OCI-LY7 (cell line): ENCODE measurements at regions not wholly inside any gene's neighbourhood (a gene's known extent, or its start where the extent isn't known, plus 50 kb on each side); places are given as distances from the start of the nearest gene placed in this dataset.

ENCODE experiments used
- BruUV-seq: library from RNA; stranded (reverse); fragments of 400-500 nt; replicated peaks from 2 replicates; lab custom pipeline; 2021; lab: Mats Ljungman, UMichigan
- CTCF ChIA-PET: fragments of 300-600 bp; sonication (Branson Sonifier 250); formaldehyde crosslinking; loops from one replicate; lab custom pipeline; 2022; ENCODE audit warnings: antibody characterized with exemption; ENCODE audit not compliant: unreplicated experiment; lab: Charles Lee
- POLR2A ChIA-PET: fragments of 300-600 bp; sonication (Branson Sonifier 250); formaldehyde crosslinking; loops from one replicate; lab custom pipeline; 2022; ENCODE audit warnings: antibody characterized with exemption; lab: Charles Lee
- DNase-seq: peaks from one replicate; pipeline ENCODE4 v3.0.0-alpha.2; 2015; ENCODE audit warnings: low spot score
- H2AFZ ChIP-seq: fragments of 200-600 bp; sonication (generic), shearing (Covaris generic); 2 replicates; pipeline ENCODE4 v1.6.1; 2014; ENCODE audit warnings: mild to moderate bottlenecking, antibody characterized with exemption, low read length, moderate library complexity
- H3K27ac ChIP-seq: fragments of 200-600 bp; sonication (generic); 2 replicates; pipeline ENCODE4 v1.5.1; 2014; ENCODE audit warnings: mixed run types, low read depth, mild to moderate bottlenecking, moderate library complexity, low read length, inconsistent platforms; ENCODE audit not compliant: poor library complexity, severe bottlenecking
- H3K36me3 ChIP-seq: fragments of 200-600 bp; sonication (generic); 2 replicates; pipeline ENCODE4 v1.6.1; 2014; ENCODE audit warnings: mild to moderate bottlenecking, antibody characterized with exemption, low read length, moderate library complexity, mixed read lengths; ENCODE audit not compliant: insufficient read depth
- H3K4me1 ChIP-seq: fragments of 200-600 bp; sonication (generic); 2 replicates; pipeline ENCODE4 v1.5.1; 2014; ENCODE audit warnings: mild to moderate bottlenecking, low read length; ENCODE audit not compliant: insufficient read depth, poor library complexity, severe bottlenecking
- H3K4me2 ChIP-seq: fragments of 200-600 bp; sonication (generic); 2 replicates; pipeline ENCODE4 v1.6.1; 2014; ENCODE audit warnings: mild to moderate bottlenecking, low read length
- H3K4me3 ChIP-seq: fragments of 200-600 bp; sonication (generic); 2 replicates; pipeline ENCODE4 v1.5.1; 2014; ENCODE audit warnings: mild to moderate bottlenecking, low read depth, low read length; ENCODE audit not compliant: poor library complexity, severe bottlenecking
- H3K79me2 ChIP-seq: fragments of 200-600 bp; sonication (generic); 2 replicates; pipeline ENCODE4 v1.6.1; 2016; ENCODE audit warnings: low read depth, mild to moderate bottlenecking, low read length, moderate library complexity, mixed read lengths; ENCODE audit not compliant: insufficient read depth
- H3K9me2 ChIP-seq: fragments of 200-600 bp; sonication (generic); 2 replicates; pipeline ENCODE4 v1.6.1; 2016; ENCODE audit warnings: mild to moderate bottlenecking, low read length, mixed read lengths; ENCODE audit not compliant: insufficient read depth
- H3K9me3 ChIP-seq: fragments of 200-600 bp; sonication (generic); 2 replicates; pipeline ENCODE4 v1.6.1; 2014; ENCODE audit warnings: mild to moderate bottlenecking, mixed run types, low read length, mixed read lengths
- H4K20me1 ChIP-seq: fragments of 200-600 bp; sonication (generic); 2 replicates; pipeline ENCODE4 v1.6.1; 2014; ENCODE audit warnings: mild to moderate bottlenecking, antibody characterized with exemption, low read length, moderate library complexity, mixed read lengths; ENCODE audit not compliant: insufficient read depth
- CTCF ChIP-seq: fragments of 200-600 bp; sonication (generic); conservative IDR thresholded peaks from 2 replicates; pipeline ENCODE4 v1.5.1; 2014; ENCODE audit warnings: mild to moderate bottlenecking, antibody characterized with exemption, low read length, moderate library complexity, mixed read lengths
- EZH2phosphoT487 ChIP-seq: fragments of 200-600 bp; sonication (generic); IDR thresholded peaks from 2 replicates; pipeline ENCODE4 v1.6.1; 2018; ENCODE audit warnings: low read depth, borderline replicate concordance, mild to moderate bottlenecking, mixed run types, antibody characterized with exemption, low read length, moderate library complexity, mixed read lengths
- intact Hi-C: fragments of 100-400 bp; cut with micrococcal nuclease; formaldehyde crosslinking; loops from one replicate; pipeline ENCODE4 v1.10.0; 2022; ENCODE audit not compliant: unreplicated experiment

GRCh38 chr13:68584776-68585175, 1354.6 kb upstream of the PCDH9 start:
- no peak overlapping the region for H2AFZ ChIP-seq
- no peaks in the 10 kb centered on the region for H3K36me3 ChIP-seq
- no peak for DNase-seq
- H3K4me3 ChIP-seq = no peak overlapping the region
- no peaks in the 10 kb centered on the region for H4K20me1 ChIP-seq
- CTCF ChIA-PET = no interaction called here
- H3K79me2 ChIP-seq = no peaks in the 10 kb centered on the region
- no TSS peak for BruUV-seq
- TF ChIP-seq EZH2phosphoT487 (no peak), CTCF (no peak)
- no peaks in the 10 kb centered on the region; the same call in 1 of the 2 replicates for H3K9me2 ChIP-seq
- H3K27ac ChIP-seq = no peak overlapping the region
- no peak overlapping the region for H3K4me2 ChIP-seq
- H3K9me3 ChIP-seq = no peaks in the 10 kb centered on the region
- no peaks in the 10 kb centered on the region for H3K4me1 ChIP-seq
- intact Hi-C loops = no loop called here
- POLR2A ChIA-PET = no interaction called here

- no peaks in the 10 kb centered on the region for H3K4me1 ChIP-seq
- H3K4me2 ChIP-seq = no peak overlapping the region
- TF ChIP-seq CTCF (no peak), EZH2phosphoT487 (no peak)
- H4K20me1 ChIP-seq = no peaks in the 10 kb centered on the region
- no peak overlapping the region for H2AFZ ChIP-seq
- H3K27ac ChIP-seq = no peak overlapping the region
- H3K36me3 ChIP-seq = no peaks in the 10 kb centered on the region
- H3K9me2 ChIP-seq = no peaks in the 10 kb centered on the region
- intact Hi-C loops = no loop called here
- no peak for DNase-seq
- H3K79me2 ChIP-seq = no peaks in the 10 kb centered on the region
- no peaks in the 10 kb centered on the region for H3K9me3 ChIP-seq
- H3K4me3 ChIP-seq = no peak overlapping the region
- BruUV-seq = no TSS peak
- ChIA-PET POLR2A (interaction anchor here (1.0 kb wide), 1 partner anchor 9 kb away, joined by 3 read pairs; no protein-coding TSS in a partner anchor), CTCF (no interaction called here)
These were observed 1343.9 kb upstream of the PCDH9 start for GRCh38 chr13:68574053-68574452.

- intact Hi-C loops = no loop called here
- Histone ChIP-seq H3K79me2 (no peaks in the 10 kb centered on the region), H3K9me2 (no peaks in the 10 kb centered on the region), H3K4me1 (no peaks in the 10 kb centered on the region), H3K36me3 (no peaks in the 10 kb centered on the region), H3K9me3 (no peaks in the 10 kb centered on the region), H2AFZ (no peak overlapping the region), H3K27ac (no peak overlapping the region), H3K4me2 (no peak overlapping the region), H4K20me1 (no peaks in the 10 kb centered on the region), H3K4me3 (no peak overlapping the region)
- TF ChIP-seq EZH2phosphoT487 = no peak
- no peak for TF ChIP-seq CTCF
- BruUV-seq = no TSS peak
- POLR2A ChIA-PET = no interaction called here
- no peak for DNase-seq
- CTCF ChIA-PET = no interaction called here
These were observed 1321.8 kb upstream of the PCDH9 start for GRCh38 chr13:68551701-68552522.
